ENCODE measurements at regions not wholly inside any gene's neighbourhood (a gene's known extent, or its start where the extent isn't known, plus 50 kb on each side); places are given as distances from the start of the nearest gene placed in this dataset.

DNA sequence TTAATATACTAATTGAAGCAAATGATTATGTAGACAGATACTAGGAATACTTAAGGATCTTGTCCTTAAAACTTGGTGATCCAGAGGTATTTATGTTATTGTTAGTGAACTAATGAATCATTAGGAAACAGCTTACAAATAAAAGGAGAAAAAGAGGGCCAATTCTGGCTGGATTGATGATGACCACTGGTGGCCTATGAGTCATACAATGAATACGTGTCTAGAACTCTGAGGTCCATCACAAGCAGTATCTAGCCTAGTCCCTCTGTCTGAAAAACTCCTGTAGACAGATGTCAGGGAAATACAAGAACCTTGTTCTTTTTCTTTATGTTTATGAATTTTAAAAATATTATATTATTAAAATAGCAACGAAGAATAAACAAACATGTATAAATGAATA is 51.7 kb upstream of the RTL1 start:
- intact Hi-C loops (cut with DNase I; ENCODE audit: low total_unique reads): no loop called here
- Histone ChIP-seq H3K4me3 (no peak overlapping the region), H3K27ac (no peak overlapping the region), H3K36me3 (no peaks in the 10 kb centered on the region), H3K9me3 (no peaks in the 10 kb centered on the region), H3K27me3 (no peaks in the 10 kb centered on the region), H3K4me1 (no peaks in the 10 kb centered on the region)
- DNase-seq: no peak
- TF ChIP-seq, protein P1, sequence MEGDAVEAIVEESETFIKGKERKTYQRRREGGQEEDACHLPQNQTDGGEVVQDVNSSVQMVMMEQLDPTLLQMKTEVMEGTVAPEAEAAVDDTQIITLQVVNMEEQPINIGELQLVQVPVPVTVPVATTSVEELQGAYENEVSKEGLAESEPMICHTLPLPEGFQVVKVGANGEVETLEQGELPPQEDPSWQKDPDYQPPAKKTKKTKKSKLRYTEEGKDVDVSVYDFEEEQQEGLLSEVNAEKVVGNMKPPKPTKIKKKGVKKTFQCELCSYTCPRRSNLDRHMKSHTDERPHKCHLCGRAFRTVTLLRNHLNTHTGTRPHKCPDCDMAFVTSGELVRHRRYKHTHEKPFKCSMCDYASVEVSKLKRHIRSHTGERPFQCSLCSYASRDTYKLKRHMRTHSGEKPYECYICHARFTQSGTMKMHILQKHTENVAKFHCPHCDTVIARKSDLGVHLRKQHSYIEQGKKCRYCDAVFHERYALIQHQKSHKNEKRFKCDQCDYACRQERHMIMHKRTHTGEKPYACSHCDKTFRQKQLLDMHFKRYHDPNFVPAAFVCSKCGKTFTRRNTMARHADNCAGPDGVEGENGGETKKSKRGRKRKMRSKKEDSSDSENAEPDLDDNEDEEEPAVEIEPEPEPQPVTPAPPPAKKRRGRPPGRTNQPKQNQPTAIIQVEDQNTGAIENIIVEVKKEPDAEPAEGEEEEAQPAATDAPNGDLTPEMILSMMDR (IDR thresholded peaks at IDR 0.05): no peak

DNA sequence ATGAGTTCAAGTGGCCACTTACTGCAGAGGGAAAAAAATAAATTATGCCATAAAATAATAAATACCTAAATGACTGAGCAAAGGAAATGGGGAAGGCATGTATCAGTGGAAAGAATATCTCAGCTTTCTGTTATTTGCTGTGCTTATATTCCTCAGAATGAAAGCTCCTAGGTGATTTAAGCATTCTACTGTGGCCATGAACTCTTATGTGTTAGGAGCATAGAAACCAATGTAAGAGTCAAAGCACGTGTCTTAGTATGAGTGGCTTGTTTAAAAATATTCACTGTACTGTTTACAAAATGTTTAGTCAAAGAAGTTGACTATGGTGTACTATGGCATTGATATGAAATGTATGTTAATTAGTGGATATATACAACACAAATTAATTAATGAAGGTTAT is 59.0 kb upstream of the RTL1 start:
- no peak for DNase-seq
- intact Hi-C loops (cut with DNase I; ENCODE audit: low total_unique reads): no loop called here
- Histone ChIP-seq H3K4me1 (no peaks in the 10 kb centered on the region), H3K36me3 (no peaks in the 10 kb centered on the region), H3K27me3 (no peaks in the 10 kb centered on the region), H3K27ac (no peak overlapping the region), H3K9me3 (no peaks in the 10 kb centered on the region), H3K4me3 (no peak overlapping the region)
- TF ChIP-seq, protein P1 (IDR thresholded peaks at IDR 0.05): no peak

DNA sequence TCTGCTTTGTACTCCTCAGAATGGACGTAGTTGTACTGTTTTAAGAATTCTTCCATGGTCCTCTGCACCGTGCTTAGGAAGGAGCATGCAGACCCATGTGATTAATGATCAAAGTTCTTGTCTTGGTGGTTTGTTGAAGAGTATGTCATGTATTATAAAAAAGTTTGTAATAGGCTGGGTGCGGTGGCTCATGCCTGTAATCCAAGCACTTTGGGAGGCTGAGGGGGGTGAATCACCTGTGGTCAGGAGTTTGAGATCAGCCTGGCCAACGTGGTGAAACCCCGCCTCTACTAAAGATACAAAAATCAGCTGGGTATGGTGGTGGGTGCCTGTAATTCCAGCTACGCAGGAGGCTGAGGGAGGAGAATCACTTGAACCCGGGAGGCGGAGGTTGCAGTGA is 61.8 kb upstream of the RTL1 start:
- Histone ChIP-seq H3K4me1 (no peaks in the 10 kb centered on the region), H3K4me3 (no peak overlapping the region), H3K27ac (no peak overlapping the region), H3K36me3 (no peaks in the 10 kb centered on the region), H3K9me3 (no peaks in the 10 kb centered on the region), H3K27me3 (no peaks in the 10 kb centered on the region)
- intact Hi-C loops (cut with DNase I; ENCODE audit: low total_unique reads): no loop called here
- TF ChIP-seq, protein P1 (IDR thresholded peaks at IDR 0.05): no peak
- no peak for DNase-seq

DNA sequence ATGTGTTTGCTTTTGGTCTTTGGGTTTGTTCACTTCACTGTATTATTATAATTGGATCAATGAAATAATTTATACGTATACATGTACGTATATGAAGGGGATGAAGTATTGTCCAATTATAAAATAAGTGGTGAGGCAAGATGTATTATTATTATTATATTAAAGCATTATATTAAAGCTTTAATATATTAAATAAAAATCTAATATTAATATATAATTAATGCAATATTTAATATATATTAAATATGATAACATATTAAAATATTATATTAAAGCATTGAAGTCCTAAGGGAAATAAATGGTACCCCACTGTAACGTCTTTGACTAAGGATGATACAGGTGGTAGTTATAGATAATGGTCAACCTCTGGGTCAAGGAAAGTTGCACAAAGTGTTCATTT is 63.7 kb upstream of the RTL1 start:
- Histone ChIP-seq H3K9me3 (no peaks in the 10 kb centered on the region), H3K27me3 (no peaks in the 10 kb centered on the region), H3K4me1 (no peaks in the 10 kb centered on the region), H3K4me3 (no peak overlapping the region), H3K27ac (no peak overlapping the region), H3K36me3 (no peaks in the 10 kb centered on the region)
- intact Hi-C loops (cut with DNase I; ENCODE audit: low total_unique reads): no loop called here
- TF ChIP-seq, protein P1 (IDR thresholded peaks at IDR 0.05): no peak
- no peak for DNase-seq

DNA sequence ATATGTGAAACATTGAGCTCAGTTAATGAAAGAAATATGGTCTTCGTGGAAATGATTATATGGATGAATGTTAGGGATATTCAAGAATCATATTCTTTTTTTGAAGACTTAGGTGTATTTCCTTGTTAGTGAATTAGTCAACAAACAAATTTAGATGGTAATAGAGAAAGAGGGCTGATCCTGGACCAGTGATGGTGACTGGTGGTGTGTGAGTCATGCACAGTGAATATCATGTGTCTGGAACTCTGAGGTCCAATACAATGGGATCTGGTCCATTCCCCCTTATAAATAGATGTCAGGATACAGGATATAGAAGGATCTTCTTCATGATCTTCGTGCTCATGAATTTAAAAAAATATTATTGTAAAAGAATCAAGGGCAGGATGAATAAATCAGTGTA is 64.4 kb upstream of the RTL1 start:
- Histone ChIP-seq H3K4me1 (no peaks in the 10 kb centered on the region), H3K4me3 (no peak overlapping the region), H3K27me3 (no peaks in the 10 kb centered on the region), H3K9me3 (no peaks in the 10 kb centered on the region), H3K36me3 (no peaks in the 10 kb centered on the region), H3K27ac (no peak overlapping the region)
- no peak for DNase-seq
- intact Hi-C loops (cut with DNase I; ENCODE audit: low total_unique reads): no loop called here
- TF ChIP-seq, protein P1 (IDR thresholded peaks at IDR 0.05): no peak

All from tibial artery (tissue), 4 donors.